ENCODE measurements at regions not wholly inside any gene's neighbourhood (a gene's known extent, or its start where the extent isn't known, plus 50 kb on each side); places are given as distances from the start of the nearest gene placed in this dataset.

DNA sequence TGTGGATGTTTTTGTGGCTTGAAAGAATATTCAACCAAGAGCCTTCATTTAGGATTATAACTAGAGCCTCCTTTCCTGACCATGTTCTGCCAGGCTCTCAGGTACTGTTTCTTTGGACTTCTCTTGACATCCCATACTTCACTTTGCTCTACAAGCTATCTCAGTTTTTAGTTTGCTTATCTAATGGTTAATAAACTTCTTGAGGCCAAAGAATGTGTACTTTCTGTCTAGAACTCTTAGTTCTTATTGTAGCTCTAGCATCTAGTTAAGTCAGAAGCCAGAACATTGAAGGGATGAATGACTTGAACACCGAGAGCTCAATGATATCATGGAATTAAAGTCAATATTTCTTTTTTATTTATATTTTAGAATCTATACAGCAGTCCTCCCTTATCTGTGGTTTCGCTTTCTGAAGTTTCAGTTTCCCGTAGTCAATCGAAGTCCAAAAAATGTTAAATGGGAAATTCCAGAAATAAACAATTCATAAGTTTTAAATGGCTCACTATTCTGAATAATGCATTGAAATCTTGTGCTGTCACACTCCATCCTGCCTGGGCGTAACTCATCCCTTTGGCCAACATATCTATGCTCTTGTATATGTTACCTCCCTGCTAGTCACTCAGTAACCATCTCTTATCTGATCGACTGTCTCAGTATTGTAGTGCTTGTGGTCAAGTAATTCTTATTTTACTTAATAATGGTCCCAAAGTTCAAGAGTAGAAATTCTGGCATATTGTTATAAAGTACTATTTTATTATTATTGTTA is 368.6 kb upstream of the RBMS3 start:
- no peak for DNase-seq

DNA sequence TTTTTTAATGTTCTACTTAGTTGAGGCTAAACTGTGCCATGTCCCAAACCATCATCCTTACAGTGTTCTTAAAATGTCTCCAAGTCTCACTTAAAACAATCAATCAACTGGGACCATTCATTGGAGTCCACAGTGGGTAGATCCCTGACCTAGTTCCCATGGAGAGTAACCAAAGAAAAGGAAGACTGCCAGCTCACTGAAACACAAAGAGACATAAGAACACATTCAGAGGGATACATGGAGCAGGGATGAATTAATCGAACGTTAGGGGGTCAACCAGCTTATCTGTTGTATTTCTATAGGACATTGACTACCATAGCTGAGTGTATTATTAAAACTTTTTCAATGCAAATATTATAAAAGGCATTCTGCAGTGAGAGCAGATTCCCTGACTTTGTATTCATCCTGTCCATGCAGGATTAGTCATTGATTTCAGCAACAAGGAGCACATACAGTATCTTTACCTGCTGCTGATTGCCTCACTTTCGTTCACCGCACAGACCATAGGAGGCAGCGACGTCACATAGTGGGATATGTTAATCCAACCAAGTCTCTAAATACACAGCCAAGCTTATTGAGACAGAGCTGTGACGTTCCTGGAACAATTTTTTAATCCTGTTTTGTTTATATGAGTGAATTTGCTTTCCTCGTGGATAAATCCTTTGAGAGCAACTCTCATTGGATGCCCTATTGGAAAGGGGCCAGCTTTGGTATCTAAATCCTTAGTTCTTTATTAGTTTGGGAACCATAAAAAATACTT is 364.9 kb upstream of the RBMS3 start:
- DNase-seq = no peak

DNA sequence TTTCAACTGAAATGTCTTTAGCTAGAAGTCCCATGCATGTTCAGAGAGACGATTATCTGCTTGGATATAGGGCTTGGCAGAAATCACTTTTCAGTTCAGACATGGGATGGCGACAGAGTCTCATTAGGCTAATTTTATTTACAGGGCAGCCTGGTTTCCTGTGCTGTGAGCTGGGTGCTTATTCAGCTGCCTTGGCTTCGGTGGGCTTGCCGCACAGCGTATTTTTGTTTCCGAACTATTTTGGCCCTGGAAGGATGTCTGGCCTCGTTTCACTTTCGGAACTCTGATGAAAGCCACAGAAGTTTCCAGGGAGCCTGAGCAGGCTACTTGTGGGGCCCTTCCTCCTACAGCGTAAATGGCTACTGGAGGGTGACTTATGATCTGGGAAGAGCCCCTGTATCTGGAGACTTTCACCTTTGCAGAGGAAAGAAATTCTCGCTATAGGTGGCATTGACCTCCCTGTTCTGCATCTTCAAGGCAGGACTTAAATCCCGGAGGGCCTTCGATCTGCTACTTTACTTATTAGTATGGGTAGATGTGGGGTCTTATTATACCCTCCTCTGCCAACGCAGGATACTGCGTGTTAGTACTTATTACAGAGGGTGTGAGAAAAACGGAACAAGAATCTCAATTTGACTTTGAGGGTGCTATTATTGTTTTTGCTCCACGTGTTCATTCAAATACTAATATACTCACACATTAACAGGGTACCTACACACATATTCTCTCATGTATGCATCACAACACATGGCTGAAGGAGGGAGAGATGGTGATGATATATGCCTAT is 364.0 kb upstream of the RBMS3 start:
- DNase-seq = no peak

DNA sequence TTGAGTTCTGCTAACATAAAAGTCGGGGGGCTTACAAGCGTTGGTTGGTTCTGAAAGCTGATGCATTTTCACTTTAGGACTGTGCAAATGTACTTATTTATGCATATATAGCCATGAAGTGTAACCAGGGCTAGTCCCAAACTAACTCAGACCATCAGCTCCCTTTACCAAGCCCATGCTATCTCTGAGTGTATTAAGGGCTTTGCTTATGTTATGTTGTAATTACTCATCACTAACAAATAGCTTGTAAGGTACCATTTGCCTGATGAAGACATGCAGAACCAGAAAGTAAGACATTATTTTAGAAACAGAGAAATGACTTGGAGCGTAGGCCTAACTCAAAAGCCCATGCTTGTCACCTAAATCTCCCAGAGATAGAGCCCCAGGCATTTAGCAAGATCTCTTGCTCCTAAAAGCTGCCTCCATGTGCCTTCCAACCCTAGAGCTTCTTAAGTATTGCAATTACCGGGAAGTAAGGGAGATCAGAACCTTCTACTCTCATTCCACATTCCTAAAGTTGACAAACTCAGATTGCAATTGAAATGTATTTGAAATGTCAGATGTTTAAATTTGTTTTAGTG is 362.9 kb upstream of the RBMS3 start:
- no peak for DNase-seq

DNA sequence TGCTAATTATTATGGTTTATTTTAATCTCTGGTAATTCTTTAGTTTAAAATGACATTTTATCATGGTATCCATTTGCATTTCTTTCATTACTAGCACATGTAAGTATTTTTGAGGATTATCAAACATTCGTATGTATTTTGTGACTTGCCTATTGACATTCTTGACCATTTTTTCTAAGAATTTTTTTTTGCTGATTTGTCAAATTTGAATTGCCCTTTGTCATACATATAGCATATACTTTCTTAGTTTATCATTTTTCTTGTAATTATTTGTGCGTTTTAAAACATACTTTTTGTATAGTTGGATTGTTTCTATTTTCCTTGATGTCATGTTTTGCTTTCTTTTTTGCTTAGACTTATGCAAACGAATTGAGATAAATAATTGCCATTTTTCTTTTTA is 358.5 kb upstream of the RBMS3 start:
- DNase-seq = no peak

DNA sequence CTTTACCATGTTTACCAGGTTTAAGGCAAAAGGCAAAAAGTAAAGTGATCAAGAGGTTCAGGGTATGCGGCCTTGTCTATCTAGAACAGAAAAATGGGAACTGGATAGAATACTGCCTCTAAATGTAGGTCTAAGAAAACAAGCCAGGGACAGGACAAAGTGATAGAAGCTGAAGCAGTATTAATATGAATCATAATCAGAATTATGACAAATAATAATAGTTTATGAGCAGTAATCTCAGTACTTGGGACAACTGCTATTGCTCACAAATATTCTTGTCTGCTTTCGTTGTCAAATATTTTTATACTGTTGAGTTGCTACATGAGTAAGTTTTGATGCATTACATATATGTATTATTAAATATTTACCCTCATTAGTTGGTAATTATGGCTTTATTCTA is 356.9 kb upstream of the RBMS3 start:
- no peak for DNase-seq

DNA sequence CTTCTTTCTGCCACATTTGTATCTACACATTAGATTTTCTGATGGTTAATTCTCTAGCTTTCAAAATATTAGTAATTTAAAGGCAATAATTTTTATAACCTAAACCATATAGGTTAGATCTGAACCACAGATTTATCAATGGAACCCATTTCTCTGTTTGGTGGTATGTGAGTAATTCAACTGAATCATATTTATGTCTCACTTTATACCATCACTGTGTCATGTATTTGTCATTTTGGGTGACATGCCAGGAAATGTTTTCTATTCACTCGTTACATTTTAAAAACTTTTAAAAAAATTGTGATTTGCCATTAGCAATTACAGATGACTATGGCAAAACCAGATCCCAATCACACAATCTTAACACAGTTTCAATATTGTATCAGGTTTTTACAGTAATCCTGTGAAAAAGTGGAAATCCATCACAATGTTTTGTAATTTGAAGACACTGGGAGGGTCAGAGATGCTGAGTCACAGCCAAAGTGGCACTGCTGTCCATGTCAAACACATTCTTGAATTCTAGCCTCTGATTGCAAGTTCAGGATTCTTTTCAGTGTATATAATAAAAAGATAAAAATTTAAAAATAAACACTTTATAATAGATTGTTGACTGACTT is 356.0 kb upstream of the RBMS3 start:
- DNase-seq = no peak

DNA sequence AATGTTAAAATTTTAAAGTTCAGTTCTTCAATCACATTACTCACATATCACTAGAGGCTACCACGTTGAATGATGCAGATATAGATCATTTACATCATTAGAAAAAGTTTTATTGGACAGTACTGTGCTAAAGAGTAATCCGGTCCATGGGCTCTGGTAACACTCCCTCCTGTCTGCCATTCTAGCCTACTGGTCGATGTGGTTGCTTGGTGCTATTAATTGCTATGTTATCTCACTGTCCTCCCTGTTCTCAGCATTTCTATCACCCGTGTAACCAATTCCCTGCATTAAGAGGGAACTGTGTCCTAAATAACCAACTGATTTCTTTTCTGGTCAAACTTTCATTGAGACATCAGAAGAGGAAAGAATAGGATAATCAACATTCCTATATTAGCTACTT is 347.5 kb upstream of the RBMS3 start:
- no peak for DNase-seq

DNA sequence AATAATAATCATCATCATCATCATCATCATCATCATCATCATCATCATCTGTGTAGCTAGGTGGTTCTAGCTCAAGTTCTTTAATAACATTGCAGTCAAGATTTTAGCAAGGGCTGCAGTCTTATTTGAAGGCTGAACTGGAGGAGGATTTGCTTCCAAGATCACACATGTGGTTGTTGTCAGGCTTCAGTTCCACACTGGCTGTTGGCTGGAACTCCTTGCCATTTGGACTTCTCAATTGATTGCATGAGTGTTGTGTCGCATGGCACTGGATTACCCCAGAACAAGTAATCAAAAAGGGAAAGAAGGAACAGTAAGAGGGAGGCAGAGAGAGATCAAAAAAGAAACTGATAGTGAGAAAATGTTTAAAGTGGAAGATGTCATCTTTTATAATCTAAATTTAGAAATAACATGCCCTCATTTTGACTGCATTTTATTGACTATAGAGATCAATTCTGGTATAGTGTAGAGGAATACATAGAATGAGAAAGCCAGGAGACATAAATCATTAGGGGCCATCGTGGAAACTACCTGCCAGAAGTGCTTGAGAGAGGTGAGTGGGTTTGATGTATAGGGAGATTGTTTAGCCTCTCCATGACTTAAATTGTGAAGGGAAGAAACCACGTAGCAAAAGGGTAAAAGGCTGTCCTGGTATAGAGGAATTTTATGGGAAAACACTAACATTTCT is 346.6 kb upstream of the RBMS3 start:
- no peak for DNase-seq

DNA sequence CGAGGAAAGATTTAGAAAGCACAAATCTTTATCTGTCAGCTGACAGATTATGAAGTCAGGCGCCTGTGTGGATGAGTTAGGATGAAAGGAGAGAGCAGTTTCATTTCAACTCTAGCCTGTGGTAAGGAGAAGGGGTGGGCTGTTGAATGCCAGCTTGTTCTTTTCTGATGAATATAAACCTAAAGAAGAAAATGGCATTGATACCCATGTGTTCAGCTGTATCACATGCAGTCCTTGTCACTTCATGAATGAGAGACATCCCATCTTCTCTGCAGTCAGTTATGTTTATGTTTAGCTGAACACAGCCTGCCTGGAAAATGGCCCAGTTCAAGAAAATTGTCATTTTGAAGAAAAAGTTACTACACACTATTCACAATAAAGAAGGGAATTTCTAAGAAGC is 345.7 kb upstream of the RBMS3 start:
- DNase-seq = no peak

DNA sequence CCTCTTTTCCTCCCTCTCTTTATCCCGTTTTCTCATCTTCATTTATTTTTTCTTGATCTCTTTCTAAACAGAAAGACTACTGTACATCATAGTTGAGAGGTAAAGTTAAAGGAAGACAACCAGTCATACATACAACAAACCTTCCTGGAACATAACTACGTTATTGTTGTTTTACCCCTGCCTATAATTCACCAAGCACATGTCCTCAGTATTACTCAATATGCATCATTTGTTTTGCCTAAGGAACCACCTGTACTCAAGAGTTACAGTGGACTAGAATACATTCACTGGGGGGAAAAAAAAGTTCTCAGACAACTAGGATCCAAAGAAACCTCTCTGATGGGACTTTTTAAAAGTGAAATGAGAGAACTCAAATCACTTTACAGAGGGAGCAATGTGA is 344.7 kb upstream of the RBMS3 start:
- no peak for DNase-seq

DNA sequence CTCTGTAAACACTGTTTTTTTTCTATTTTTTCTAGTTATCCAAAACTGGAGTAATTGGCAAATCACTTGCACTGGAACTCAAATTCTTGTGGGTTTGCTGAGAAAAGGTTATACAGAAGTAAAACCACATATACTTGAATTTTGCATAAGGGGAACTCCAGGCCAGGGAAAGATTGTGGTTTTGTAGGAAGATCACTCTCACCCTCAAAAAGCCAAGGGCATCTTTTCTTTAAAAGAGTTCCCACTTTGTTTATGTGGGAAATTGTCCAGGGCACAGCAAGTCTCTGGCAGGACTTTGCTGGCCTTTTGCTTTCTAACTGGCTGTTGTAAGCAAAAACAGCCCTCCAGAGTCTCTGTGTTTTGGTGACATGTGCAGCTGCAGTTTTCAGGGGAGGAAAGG is 340.3 kb upstream of the RBMS3 start:
- DNase-seq = no peak

DNA sequence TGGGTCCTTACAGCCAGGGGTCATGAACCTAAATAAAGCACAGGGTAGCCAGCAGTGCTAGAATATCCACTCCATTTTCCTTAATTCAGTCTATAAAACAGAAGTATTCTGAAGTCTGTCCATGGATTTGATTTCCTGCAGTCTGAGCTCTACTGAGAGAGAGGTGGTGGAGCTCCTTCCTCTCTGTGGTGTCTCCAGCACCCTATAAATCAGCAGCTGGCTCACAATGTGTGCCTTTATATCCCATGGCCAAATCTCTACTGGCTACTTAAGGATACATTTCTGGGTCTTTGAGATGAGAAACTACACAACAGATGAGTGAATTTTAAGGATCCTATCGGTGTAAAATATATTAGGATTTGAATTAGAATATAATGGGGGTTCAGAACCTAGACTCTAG is 339.9 kb upstream of the RBMS3 start:
- DNase-seq = no peak

DNA sequence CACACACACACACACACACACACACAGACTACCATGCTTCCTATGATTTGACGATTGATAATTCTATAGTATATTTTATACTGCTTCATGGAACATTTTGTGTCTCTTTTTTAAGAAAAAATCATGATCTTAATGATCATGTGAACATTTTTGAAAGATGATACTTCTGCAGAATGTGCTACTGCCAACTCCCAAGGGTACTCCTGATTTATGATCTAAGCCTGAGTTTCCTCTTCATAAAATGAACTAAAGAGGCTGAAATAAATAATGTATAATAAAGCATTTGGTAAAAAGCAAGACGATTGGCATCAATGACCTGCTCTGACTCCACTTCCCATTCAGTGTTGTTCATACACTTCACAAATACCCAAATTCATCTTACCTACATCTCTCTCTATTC is 333.8 kb upstream of the RBMS3 start:
- no peak for DNase-seq

DNA sequence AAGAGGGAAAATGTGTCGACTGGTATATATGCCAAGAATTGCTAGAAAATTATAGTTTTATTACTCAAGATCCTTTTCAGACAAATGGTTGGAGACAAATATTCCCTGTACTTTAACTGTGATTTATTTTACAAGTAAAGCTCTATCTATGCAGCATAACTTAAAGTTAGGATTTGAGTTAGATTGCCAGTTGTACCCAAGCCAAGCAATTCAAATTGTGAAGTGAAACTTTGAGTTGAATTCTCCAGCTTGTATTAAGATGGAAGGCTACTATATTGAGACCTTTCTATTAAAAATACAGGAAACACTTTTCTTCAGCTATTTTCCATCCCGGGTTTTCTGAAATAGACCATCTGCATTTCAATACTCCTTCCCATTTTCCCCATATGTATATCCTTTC is 333.1 kb upstream of the RBMS3 start:
- no peak for DNase-seq

DNA sequence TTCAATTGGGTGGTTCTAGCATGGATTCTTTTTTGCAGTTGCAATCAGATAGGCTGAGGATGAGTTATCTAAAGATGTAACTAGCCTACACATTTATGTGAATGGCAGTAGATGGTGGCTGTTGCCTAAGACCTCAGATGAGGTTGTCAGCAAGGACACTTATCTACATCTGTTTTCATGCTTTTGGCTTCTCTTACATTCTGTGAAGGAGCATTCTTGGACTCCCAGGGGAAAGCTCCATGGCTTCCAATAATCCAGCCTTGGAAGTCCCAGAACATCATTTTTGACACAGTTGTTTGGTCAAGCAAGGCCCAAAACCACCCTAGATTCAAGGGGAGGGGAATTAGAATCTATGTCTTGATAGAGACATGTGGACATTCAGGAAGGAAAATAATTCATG is 332.2 kb upstream of the RBMS3 start:
- no peak for DNase-seq

DNA sequence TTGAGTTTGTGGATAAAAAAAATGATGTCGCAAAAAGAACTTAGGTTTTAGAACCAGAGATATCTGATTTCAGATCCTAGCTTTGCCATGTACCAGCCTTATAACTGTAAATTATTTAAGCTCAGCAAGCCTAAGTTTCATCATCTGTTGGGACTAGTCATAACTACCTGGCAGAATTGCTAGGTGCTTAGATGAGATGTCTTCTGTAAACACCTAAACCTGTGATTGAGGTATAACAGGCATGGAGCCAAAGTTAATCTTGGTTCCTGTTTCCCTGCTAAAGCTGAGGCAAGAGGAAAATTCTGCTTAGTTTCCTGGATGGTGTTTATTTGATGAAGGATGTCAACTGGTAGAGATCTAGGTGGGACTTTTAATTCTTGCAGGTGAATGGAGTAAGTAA is 331.3 kb upstream of the RBMS3 start:
- DNase-seq = no peak

DNA sequence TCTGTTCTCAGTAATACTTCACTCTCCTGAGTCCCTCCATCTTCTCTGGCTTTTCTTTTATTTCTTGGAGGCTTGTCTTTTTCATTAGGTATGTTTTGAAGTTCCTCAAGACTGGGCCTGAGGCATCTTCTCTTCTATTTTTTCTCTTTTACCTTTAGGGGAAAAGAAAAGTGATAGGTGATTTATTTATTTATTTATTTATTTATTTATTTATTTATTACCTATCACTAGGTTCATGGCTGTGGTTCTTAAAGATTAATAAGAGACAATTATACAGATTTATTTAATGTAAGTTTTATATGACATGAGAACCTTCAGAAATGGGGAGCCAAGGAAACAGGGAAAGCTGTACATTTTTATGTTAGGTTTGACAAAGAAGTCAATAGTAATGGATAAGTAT is 330.3 kb upstream of the RBMS3 start:
- no peak for DNase-seq

DNA sequence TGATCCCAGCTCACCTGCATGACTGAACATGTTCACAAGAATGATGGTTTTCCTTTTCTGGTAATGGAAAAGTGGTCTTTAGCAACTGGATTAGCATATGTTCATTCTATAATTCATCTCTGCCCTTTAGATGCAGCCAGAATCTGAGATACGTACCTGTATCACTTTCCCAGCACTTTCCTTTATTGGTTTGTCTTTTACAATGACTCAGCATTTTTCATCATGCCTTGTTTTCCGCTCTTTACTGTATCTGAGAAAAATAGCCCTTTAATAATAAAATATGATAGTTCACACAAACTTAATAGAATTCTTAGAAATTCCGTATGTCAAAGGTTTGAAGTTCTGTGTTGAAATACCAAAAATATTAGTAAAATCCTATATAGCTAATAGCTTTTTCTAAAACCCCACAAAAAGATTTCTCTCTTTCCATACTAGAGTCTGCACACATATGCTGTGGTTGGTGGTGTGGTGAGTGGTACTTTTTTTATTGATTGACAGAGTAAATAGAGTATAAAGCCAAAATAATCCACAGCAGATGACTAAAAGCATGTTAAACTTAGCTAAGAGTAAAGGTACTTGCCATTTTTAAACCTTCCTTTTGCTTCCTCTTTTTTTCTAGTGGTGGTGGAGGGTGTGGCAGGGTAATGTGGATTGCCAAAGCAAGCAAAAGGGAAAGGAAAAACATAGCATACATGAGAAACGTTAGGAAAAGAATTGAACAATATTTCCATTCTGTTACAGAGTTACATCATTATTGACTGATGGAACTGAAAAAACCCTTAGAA is 328.9 kb upstream of the RBMS3 start:
- no peak for DNase-seq

DNA sequence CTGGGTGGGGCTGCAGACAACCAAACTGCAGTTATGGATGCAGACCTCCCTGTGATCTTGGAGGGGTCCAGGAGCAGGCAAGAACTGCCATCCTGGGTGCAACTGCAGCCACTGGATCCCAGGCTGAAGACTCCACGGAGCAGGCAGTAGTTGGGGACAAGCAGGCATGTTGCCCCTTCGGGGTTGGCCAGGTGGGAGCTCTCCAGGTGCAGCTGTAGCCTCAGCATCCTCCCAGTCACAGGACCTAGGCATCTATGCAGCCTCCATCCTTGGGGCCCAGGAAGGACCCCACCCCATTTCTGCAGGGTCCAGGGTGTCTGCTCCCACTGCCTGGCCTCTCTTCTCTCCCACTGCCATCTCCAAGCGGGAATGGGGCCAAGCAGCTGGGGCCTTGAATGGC is 322.2 kb upstream of the RBMS3 start:
- no peak for DNase-seq

DNA sequence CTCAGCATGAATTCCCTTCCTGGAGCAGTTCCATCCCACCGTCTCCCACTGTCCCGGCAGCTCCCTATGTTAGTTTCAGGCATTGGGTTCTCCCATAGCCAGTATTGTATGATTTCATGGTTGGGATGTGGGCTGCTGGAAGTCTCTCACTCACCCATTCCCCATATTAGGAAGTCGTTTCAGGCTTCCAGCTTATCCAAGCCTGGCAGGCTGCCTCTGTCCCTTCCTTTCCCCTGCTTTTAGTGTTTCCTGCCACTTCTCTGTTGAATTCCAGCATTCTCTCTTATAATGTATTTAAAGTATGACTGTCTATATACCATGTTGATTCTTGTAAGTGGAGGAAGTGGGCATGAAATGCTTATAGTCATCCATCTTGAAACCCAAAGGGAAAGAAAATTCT is 309.7 kb upstream of the RBMS3 start:
- no peak for DNase-seq

DNA sequence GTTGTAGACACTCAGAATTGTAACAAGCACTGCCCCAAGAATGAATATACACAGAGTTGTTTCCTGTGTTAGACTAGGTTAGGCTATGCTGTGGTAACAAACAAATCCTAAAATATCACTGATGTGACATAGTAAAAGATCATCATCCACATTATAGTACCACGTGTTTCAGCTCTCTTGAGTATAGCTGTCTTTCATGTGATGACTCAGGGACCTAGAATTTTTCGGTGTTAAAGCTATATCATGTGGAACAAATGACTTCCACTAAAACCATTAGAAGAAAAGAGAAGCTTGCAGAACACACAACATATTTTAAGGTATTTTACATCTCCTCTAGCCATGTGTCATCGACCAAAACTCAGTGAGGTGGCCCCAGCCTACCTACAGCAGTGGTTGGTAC is 307.9 kb upstream of the RBMS3 start:
- no peak for DNase-seq

All from NCI-H1436 treated with DMSO at 0.1 percent for 48 hours (cell line).